ENCODE measurements at regions not wholly inside any gene's neighbourhood (a gene's known extent, or its start where the extent isn't known, plus 50 kb on each side); places are given as distances from the start of the nearest gene placed in this dataset.

DNA sequence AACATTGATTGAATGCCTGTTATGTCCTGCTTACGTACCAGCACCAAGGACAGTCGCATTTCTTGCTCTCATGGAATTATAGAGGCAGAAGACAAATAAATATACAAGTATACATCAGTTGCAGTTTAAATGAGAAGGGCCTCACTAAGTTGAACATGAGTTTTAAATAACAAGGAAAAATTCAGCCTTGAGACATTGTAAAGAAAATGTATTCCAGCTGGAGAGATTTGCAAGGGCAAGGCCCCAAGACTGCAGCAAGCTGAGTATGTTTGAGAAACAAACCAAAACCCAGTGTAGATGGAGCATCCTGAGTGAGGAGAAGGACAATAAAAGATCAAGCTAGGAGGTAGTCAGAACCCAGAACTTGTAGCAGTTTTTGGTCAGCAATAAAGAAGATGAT lies 123.2 kb upstream of the BMP5 start:
- no peaks in the 10 kb centered on the region for H3K27me3 ChIP-seq (ENCODE audit: insufficient read depth, poor library complexity, severe bottlenecking)
- H3K4me3 ChIP-seq (replicated peaks; ENCODE audit: insufficient read depth, low read length) = no peak overlapping the region
- no peak overlapping the region for H3K27ac ChIP-seq (replicated peaks)
- no peak for TF ChIP-seq SPI1 (IDR thresholded peaks at IDR 0.05; ENCODE audit: borderline replicate concordance, low read depth)
- TF ChIP-seq REST (IDR thresholded peaks at IDR 0.05; ENCODE audit: insufficient replicate concordance, low read depth) = peak; percentile 42
- no peak for DNase-seq (ENCODE audit: low read depth in 1 of 2, low spot score in 1 of 2)

- no peak for DNase-seq (ENCODE audit: low read depth in 1 of 2, low spot score in 1 of 2)
- Histone ChIP-seq H3K4me3 (replicated peaks; ENCODE audit: insufficient read depth, low read length) (no peak overlapping the region), H3K27me3 (ENCODE audit: insufficient read depth, poor library complexity, severe bottlenecking) (no peaks in the 10 kb centered on the region), H3K27ac (replicated peaks) (no peak overlapping the region)
- TF ChIP-seq REST (IDR thresholded peaks at IDR 0.05; ENCODE audit: insufficient replicate concordance, low read depth) = no peak
- peak; percentile 23; the same call in 1 of the 2 replicates for TF ChIP-seq SPI1 (IDR thresholded peaks at IDR 0.05; ENCODE audit: borderline replicate concordance, low read depth)
These were observed 122.0 kb upstream of the BMP5 start for GRCh38 chr6:55997223-55997874.

- Histone ChIP-seq H3K27me3 (ENCODE audit: insufficient read depth, poor library complexity, severe bottlenecking) (no peaks in the 10 kb centered on the region), H3K4me3 (replicated peaks; ENCODE audit: insufficient read depth, low read length) (no peak overlapping the region), H3K27ac (replicated peaks) (no peak overlapping the region)
- no peak for DNase-seq (ENCODE audit: low read depth in 1 of 2, low spot score in 1 of 2)
- TF ChIP-seq REST (IDR thresholded peaks at IDR 0.05; ENCODE audit: insufficient replicate concordance, low read depth) = no peak
- TF ChIP-seq GABPA (IDR thresholded peaks at IDR 0.05; ENCODE audit: low read depth) = no peak
- TF ChIP-seq, protein P1, sequence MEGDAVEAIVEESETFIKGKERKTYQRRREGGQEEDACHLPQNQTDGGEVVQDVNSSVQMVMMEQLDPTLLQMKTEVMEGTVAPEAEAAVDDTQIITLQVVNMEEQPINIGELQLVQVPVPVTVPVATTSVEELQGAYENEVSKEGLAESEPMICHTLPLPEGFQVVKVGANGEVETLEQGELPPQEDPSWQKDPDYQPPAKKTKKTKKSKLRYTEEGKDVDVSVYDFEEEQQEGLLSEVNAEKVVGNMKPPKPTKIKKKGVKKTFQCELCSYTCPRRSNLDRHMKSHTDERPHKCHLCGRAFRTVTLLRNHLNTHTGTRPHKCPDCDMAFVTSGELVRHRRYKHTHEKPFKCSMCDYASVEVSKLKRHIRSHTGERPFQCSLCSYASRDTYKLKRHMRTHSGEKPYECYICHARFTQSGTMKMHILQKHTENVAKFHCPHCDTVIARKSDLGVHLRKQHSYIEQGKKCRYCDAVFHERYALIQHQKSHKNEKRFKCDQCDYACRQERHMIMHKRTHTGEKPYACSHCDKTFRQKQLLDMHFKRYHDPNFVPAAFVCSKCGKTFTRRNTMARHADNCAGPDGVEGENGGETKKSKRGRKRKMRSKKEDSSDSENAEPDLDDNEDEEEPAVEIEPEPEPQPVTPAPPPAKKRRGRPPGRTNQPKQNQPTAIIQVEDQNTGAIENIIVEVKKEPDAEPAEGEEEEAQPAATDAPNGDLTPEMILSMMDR (IDR thresholded peaks at IDR 0.05; ENCODE audit: insufficient read depth, low read length) = no peak
- TF ChIP-seq SPI1 (IDR thresholded peaks at IDR 0.05; ENCODE audit: borderline replicate concordance, low read depth) = no peak
- TF ChIP-seq POLR2AphosphoS5 (IDR thresholded peaks at IDR 0.05; ENCODE audit: low read depth) = no peak
These were observed 119.1 kb upstream of the BMP5 start for GRCh38 chr6:55994531-55994930.

GRCh38 chr6:55993418-55993817 lies 118.0 kb upstream of the BMP5 start:
- Histone ChIP-seq H3K27ac (replicated peaks) (no peak overlapping the region), H3K27me3 (ENCODE audit: insufficient read depth, poor library complexity, severe bottlenecking) (no peaks in the 10 kb centered on the region), H3K4me3 (replicated peaks; ENCODE audit: insufficient read depth, low read length) (no peak overlapping the region)
- DNase-seq (ENCODE audit: low read depth in 1 of 2, low spot score in 1 of 2) = no peak
- TF ChIP-seq REST (IDR thresholded peaks at IDR 0.05; ENCODE audit: insufficient replicate concordance, low read depth) = no peak

Data from HL-60 (cell line).